ENCODE measurements at regions not wholly inside any gene's neighbourhood (a gene's known extent, or its start where the extent isn't known, plus 50 kb on each side); places are given as distances from the start of the nearest gene placed in this dataset.

DNA sequence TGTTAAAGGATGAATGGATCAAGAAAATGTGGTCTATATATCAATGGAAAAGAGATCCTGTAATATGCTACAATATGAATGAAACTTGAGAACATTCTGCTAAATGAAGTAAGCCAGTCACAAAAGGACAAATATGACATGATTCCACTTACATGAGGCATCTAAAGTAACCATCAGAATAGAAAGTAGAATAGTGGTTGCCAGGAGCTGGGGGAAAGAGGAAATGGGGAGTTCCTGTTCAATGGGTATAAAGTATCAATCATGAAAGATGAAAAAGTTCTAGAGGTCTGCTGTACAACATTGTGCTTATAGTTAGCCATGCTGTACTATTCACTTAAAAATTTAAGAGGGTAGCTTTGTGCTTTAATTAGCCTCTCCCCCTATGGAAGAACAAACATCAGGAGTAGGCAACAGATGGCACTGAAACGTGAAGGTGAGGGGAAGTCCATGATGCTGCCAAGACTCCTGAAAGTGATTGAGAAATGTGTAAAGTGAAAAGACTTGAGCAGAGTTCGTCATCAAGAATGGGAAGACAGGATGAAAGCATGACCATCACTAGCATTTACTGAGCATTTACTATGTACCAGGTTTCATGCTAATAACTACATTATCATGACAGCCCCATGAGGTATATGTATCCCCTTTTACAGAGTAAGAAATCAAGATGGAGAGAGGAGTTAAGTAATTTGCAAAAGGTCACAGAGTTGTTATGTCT lies 167.2 kb downstream of the CYB561 start:
- Histone ChIP-seq H4K8ac (ENCODE audit: low read depth, low read length) (no peak overlapping the region), H3K4me1 (ENCODE audit: control insufficient read depth in 2 of 2, insufficient read depth in 1 of 2, low read depth in 1 of 2, low read length in 2 of 2) (no peaks in the 10 kb centered on the region), H3K79me1 (ENCODE audit: low read depth, low read length) (no peaks in the 10 kb centered on the region), H2BK12ac (ENCODE audit: low read length) (no peak overlapping the region), H3K9me3 (replicated peaks in 1 of 2; ENCODE audit: control insufficient read depth in 2 of 2, insufficient read depth in 1 of 2, low read depth in 1 of 2, low read length in 2 of 2) (peaks cover 0 to 19% of the 10 kb centered on the region in 2 donors), H2AK5ac (ENCODE audit: low read depth, low read length) (no peak overlapping the region), H2AFZ (ENCODE audit: low read length) (no peak overlapping the region), H3K27ac (replicated peaks; ENCODE audit: low read length) (no peak overlapping the region), H3K36me3 (replicated peaks in 1 of 2; ENCODE audit: control insufficient read depth in 2 of 2, insufficient read depth in 2 of 2, low read length in 2 of 2) (peaks cover 0 to 42% of the 10 kb centered on the region in 2 donors), H2BK15ac (ENCODE audit: low read length) (no peak overlapping the region), H3K4me3 (ENCODE audit: low read length in 2 of 2) (no peak overlapping the region), H3K27me3 (ENCODE audit: control insufficient read depth in 3 of 3, insufficient read depth in 3 of 3, low read depth in 1 of 3, low read length in 3 of 3) (no peaks in the 10 kb centered on the region), H3K23ac (ENCODE audit: low read depth, low read length, poor library complexity) (no peak overlapping the region), H2BK5ac (ENCODE audit: low read length) (no peak overlapping the region), H2BK120ac (ENCODE audit: low read depth, low read length) (no peak overlapping the region), H3K4me2 (ENCODE audit: insufficient read depth, low read length, poor library complexity, severe bottlenecking) (no peak overlapping the region), H3K14ac (ENCODE audit: low read length) (no peak overlapping the region), H3K9ac (ENCODE audit: low read depth, low read length, poor library complexity) (no peak overlapping the region), H4K91ac (ENCODE audit: low read depth, low read length, poor library complexity) (no peak overlapping the region), H3K18ac (ENCODE audit: low read length) (no peak overlapping the region), H3K4ac (ENCODE audit: low read length) (no peak overlapping the region)
- WGBS, 2 donors (ENCODE audit: extremely low coverage in 2 of 2, insufficient read length in 2 of 2, insufficient replicate concordance in 1 of 2) = no CpG with 5 or more reads among the region's 2 CpGs
- DNase-seq (ENCODE audit: low spot score) = no peak

DNA sequence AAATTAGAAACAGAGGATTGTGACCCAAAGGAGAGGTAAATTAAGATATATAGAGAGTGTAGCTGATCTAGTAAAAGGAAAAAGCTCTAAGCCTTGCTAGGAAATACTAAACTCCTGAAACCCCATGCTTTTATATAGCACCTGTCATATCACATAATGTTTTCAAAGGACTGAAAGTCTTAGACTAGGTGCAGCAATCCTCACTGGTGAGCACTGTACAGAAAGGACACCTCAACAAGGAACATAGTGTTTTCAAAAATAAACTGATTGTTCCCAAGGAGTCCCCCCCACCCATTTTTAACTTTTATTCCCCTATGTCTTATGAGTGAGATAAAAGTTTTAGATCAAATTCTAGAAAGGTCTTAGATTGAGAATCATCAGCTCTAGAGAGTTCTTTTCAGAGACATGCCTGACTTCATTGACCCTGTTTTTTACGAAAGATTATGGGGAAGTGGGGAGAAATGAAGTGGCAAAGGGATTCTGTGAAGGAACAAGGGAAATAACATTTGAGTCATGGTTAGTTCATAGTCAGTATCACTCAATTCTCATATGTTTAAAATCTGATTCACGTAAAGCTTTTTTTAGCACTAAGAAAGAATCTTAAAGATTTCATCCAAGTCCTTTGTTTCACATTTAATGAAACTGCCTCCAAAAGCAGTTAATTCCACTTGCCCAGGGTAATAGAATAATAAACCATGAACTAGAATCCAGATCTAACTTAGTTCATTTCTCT lies 166.4 kb downstream of the CYB561 start:
- Histone ChIP-seq H3K9ac (ENCODE audit: low read depth, low read length, poor library complexity) (no peak overlapping the region), H3K4me3 (ENCODE audit: low read length in 2 of 2) (no peak overlapping the region), H2BK5ac (ENCODE audit: low read length) (no peak overlapping the region), H3K14ac (ENCODE audit: low read length) (no peak overlapping the region), H3K79me1 (ENCODE audit: low read depth, low read length) (no peaks in the 10 kb centered on the region), H2BK12ac (ENCODE audit: low read length) (no peak overlapping the region), H3K9me3 (replicated peaks in 1 of 2; ENCODE audit: control insufficient read depth in 2 of 2, insufficient read depth in 1 of 2, low read depth in 1 of 2, low read length in 2 of 2) (peaks cover 0 to 25% of the 10 kb centered on the region in 2 donors), H3K4ac (ENCODE audit: low read length) (no peak overlapping the region), H3K36me3 (replicated peaks in 1 of 2; ENCODE audit: control insufficient read depth in 2 of 2, insufficient read depth in 2 of 2, low read length in 2 of 2) (peaks cover 0 to 39% of the 10 kb centered on the region in 2 donors), H3K4me2 (ENCODE audit: insufficient read depth, low read length, poor library complexity, severe bottlenecking) (no peak overlapping the region), H4K91ac (ENCODE audit: low read depth, low read length, poor library complexity) (no peak overlapping the region), H2AFZ (ENCODE audit: low read length) (no peak overlapping the region), H3K27ac (replicated peaks; ENCODE audit: low read length) (no peak overlapping the region), H2BK120ac (ENCODE audit: low read depth, low read length) (no peak overlapping the region), H2AK5ac (ENCODE audit: low read depth, low read length) (no peak overlapping the region), H3K23ac (ENCODE audit: low read depth, low read length, poor library complexity) (no peak overlapping the region), H3K18ac (ENCODE audit: low read length) (no peak overlapping the region), H4K8ac (ENCODE audit: low read depth, low read length) (no peak overlapping the region), H3K27me3 (ENCODE audit: control insufficient read depth in 3 of 3, insufficient read depth in 3 of 3, low read depth in 1 of 3, low read length in 3 of 3) (no peaks in the 10 kb centered on the region), H2BK15ac (ENCODE audit: low read length) (no peak overlapping the region), H3K4me1 (ENCODE audit: control insufficient read depth in 2 of 2, insufficient read depth in 1 of 2, low read depth in 1 of 2, low read length in 2 of 2) (no peaks in the 10 kb centered on the region)
- no peak for DNase-seq (ENCODE audit: low spot score)
- no CpG with 5 or more reads among the region's 2 CpGs for WGBS, 2 donors (ENCODE audit: extremely low coverage in 2 of 2, insufficient read length in 2 of 2, insufficient replicate concordance in 1 of 2)

DNA sequence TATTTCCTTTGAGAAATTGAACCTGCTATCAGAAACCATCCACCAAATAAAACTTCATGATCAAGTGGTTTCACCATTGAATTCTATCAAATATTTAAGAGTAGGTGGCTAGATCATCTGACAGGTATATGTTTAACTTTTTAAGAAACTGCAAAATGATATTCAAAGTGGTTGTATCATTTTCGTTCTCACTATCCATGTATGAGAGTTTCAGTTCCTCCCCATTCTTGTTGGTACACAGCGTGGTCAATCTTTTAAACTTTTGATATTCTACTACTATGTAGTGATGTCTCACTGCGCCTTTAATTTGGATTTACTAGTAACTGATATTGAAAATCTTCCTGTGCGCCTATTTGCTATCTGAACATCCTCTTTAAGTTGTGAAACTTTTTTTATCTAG lies 163.7 kb downstream of the CYB561 start:
- no peak overlapping the region for H3K23ac ChIP-seq (ENCODE audit: low read depth, low read length, poor library complexity)
- H2AFZ ChIP-seq (ENCODE audit: low read length) = no peak overlapping the region
- peaks cover 4 to 52% of the 10 kb centered on the region in 2 donors for H3K9me3 ChIP-seq (replicated peaks in 1 of 2; ENCODE audit: control insufficient read depth in 2 of 2, insufficient read depth in 1 of 2, low read depth in 1 of 2, low read length in 2 of 2)
- no peak overlapping the region for H3K14ac ChIP-seq (ENCODE audit: low read length)
- H2BK120ac ChIP-seq (ENCODE audit: low read depth, low read length) = no peak overlapping the region
- H4K91ac ChIP-seq (ENCODE audit: low read depth, low read length, poor library complexity) = no peak overlapping the region
- peaks cover 0 to 40% of the 10 kb centered on the region in 2 donors for H3K36me3 ChIP-seq (replicated peaks in 1 of 2; ENCODE audit: control insufficient read depth in 2 of 2, insufficient read depth in 2 of 2, low read length in 2 of 2)
- WGBS, 2 donors (ENCODE audit: extremely low coverage in 2 of 2, insufficient read length in 2 of 2, insufficient replicate concordance in 1 of 2) = no CpG with 5 or more reads among the region's 4 CpGs
- H2BK12ac ChIP-seq (ENCODE audit: low read length) = no peak overlapping the region
- H3K4me1 ChIP-seq (ENCODE audit: control insufficient read depth in 2 of 2, insufficient read depth in 1 of 2, low read depth in 1 of 2, low read length in 2 of 2) = no peaks in the 10 kb centered on the region
- no peak overlapping the region for H2BK15ac ChIP-seq (ENCODE audit: low read length)
- H3K4me2 ChIP-seq (ENCODE audit: insufficient read depth, low read length, poor library complexity, severe bottlenecking) = no peak overlapping the region
- H3K27me3 ChIP-seq (ENCODE audit: control insufficient read depth in 3 of 3, insufficient read depth in 3 of 3, low read depth in 1 of 3, low read length in 3 of 3) = no peaks in the 10 kb centered on the region
- no peak overlapping the region for H3K27ac ChIP-seq (replicated peaks; ENCODE audit: low read length)
- H2BK5ac ChIP-seq (ENCODE audit: low read length) = no peak overlapping the region
- no peak overlapping the region for H3K18ac ChIP-seq (ENCODE audit: low read length)
- no peak overlapping the region for H4K8ac ChIP-seq (ENCODE audit: low read depth, low read length)
- no peak for DNase-seq (ENCODE audit: low spot score)
- H3K4ac ChIP-seq (ENCODE audit: low read length) = no peak overlapping the region
- H3K4me3 ChIP-seq (ENCODE audit: low read length in 2 of 2) = no peak overlapping the region
- H2AK5ac ChIP-seq (ENCODE audit: low read depth, low read length) = no peak overlapping the region
- no peak overlapping the region for H3K9ac ChIP-seq (ENCODE audit: low read depth, low read length, poor library complexity)
- H3K79me1 ChIP-seq (ENCODE audit: low read depth, low read length) = no peaks in the 10 kb centered on the region

DNA sequence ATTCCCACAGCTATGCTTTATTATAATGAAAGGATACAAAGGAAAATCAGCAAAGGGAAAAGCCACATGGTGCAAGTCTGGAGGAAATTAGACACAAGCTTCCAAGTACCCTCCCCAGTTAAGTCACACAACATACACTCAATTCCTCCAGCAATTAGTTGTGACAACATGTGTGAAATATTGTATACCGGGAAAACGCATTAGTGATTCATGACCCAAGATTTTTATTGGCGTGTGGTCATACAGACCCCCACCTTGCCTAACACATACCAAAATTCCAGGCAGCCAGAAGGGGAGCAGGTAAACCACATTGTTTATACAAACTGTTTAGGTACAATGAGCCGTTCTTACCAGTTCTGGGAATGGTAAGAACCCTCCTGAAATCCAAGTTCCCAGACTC lies 160.6 kb downstream of the CYB561 start:
- Histone ChIP-seq H3K23ac (ENCODE audit: low read depth, low read length, poor library complexity) (no peak overlapping the region), H3K27me3 (ENCODE audit: control insufficient read depth in 3 of 3, insufficient read depth in 3 of 3, low read depth in 1 of 3, low read length in 3 of 3) (no peaks in the 10 kb centered on the region), H3K18ac (ENCODE audit: low read length) (no peak overlapping the region), H3K4me2 (ENCODE audit: insufficient read depth, low read length, poor library complexity, severe bottlenecking) (no peak overlapping the region), H2BK12ac (ENCODE audit: low read length) (no peak overlapping the region), H3K4me3 (ENCODE audit: low read length in 2 of 2) (no peak overlapping the region), H2BK15ac (ENCODE audit: low read length) (no peak overlapping the region), H2BK120ac (ENCODE audit: low read depth, low read length) (no peak overlapping the region), H4K91ac (ENCODE audit: low read depth, low read length, poor library complexity) (no peak overlapping the region), H3K4me1 (ENCODE audit: control insufficient read depth in 2 of 2, insufficient read depth in 1 of 2, low read depth in 1 of 2, low read length in 2 of 2) (no peaks in the 10 kb centered on the region), H4K8ac (ENCODE audit: low read depth, low read length) (no peak overlapping the region), H3K9me3 (replicated peaks in 1 of 2; ENCODE audit: control insufficient read depth in 2 of 2, insufficient read depth in 1 of 2, low read depth in 1 of 2, low read length in 2 of 2) (peaks cover 4 to 60% of the 10 kb centered on the region in 2 donors), H3K4ac (ENCODE audit: low read length) (no peak overlapping the region), H2AK5ac (ENCODE audit: low read depth, low read length) (no peak overlapping the region), H2BK5ac (ENCODE audit: low read length) (no peak overlapping the region), H3K36me3 (replicated peaks in 1 of 2; ENCODE audit: control insufficient read depth in 2 of 2, insufficient read depth in 2 of 2, low read length in 2 of 2) (peaks cover 0 to 50% of the 10 kb centered on the region in 2 donors), H2AFZ (ENCODE audit: low read length) (no peak overlapping the region), H3K9ac (ENCODE audit: low read depth, low read length, poor library complexity) (no peak overlapping the region), H3K27ac (replicated peaks; ENCODE audit: low read length) (no peak overlapping the region), H3K79me1 (ENCODE audit: low read depth, low read length) (no peaks in the 10 kb centered on the region), H3K14ac (ENCODE audit: low read length) (no peak overlapping the region)
- no CpG with 5 or more reads among the region's 4 CpGs for WGBS, 2 donors (ENCODE audit: extremely low coverage in 2 of 2, insufficient read length in 2 of 2, insufficient replicate concordance in 1 of 2)
- no peak for DNase-seq (ENCODE audit: low spot score)

All from neuronal stem cell (in vitro differentiated cells).